GM10248 (cell line): ENCODE measurements at regions not wholly inside any gene's neighbourhood (a gene's known extent, or its start where the extent isn't known, plus 50 kb on each side); places are given as distances from the start of the nearest gene placed in this dataset.
"Not testable (repeated sequence)": the region's sequence is repeated elsewhere in the genome, so short reads cannot be mapped to it uniquely, and the experiment has no call there.

Experiments used
- CTCF ChIA-PET: fragments of 300-600 bp; sonication (Branson Sonifier 250); formaldehyde crosslinking; extraction: SDS; loops from one replicate; lab custom pipeline; 2021; ENCODE audit warnings: antibody characterized with exemption; lab: Yijun Ruan, JAX
- POLR2A ChIA-PET: fragments of 350-650 bp; sonication (Branson Sonifier 250); formaldehyde crosslinking; extraction: SDS; loops from one replicate; lab custom pipeline; 2020; ENCODE audit warnings: antibody characterized with exemption; lab: Yijun Ruan, JAX
- DNase-seq: peaks from one replicate; pipeline ENCODE4 v3.0.0; 2012; ENCODE audit errors: extremely low spot score
- CTCF ChIP-seq: IDR thresholded peaks from 2 replicates; pipeline ENCODE4 v1.5.1; 2012; ENCODE audit warnings: mild to moderate bottlenecking, low read depth; ENCODE audit errors: extremely low read depth, missing control alignments, control extremely low read depth

- ChIA-PET CTCF (no interaction called here), POLR2A (no interaction called here)
Observed at GRCh38 chr18:2237706-2238105, 333.6 kb downstream of the METTL4 start.

GRCh38 chr18:2240311-2240705 lies 331.0 kb downstream of the METTL4 start:
- no peak for TF ChIP-seq CTCF
- ChIA-PET CTCF (interaction anchor here (1.5 to 1.6 kb wide), 2 partner anchors 16 to 17 kb away, joined by 3 to 4 read pairs; no protein-coding TSS in a partner anchor), POLR2A (no interaction called here)
- no peak for DNase-seq

More at GRCh38 chr18:2237706-2238105, 333.6 kb downstream of the METTL4 start:
- no peak for TF ChIP-seq CTCF
- no peak for DNase-seq

- no peak for DNase-seq
- POLR2A ChIA-PET = no interaction called here
- no peak for TF ChIP-seq CTCF
- CTCF ChIA-PET = no interaction called here
Observed at GRCh38 chr18:2244641-2245040, 326.7 kb downstream of the METTL4 start.

GRCh38 chr18:2247101-2247500 lies 324.2 kb downstream of the METTL4 start:
- CTCF ChIA-PET, POLR2A ChIA-PET, DNase-seq: not testable (repeated sequence)

- ChIA-PET CTCF (no interaction called here), POLR2A (no interaction called here)
- TF ChIP-seq CTCF = no peak
Observed at GRCh38 chr18:2254977-2255376, 316.3 kb downstream of the METTL4 start.

GRCh38 chr18:2256577-2256976 lies 314.7 kb downstream of the METTL4 start:
- ChIA-PET CTCF (no interaction called here), POLR2A (no interaction called here)
- no peak for TF ChIP-seq CTCF
- no peak for DNase-seq

More at GRCh38 chr18:2254977-2255376, 316.3 kb downstream of the METTL4 start:
- DNase-seq = no peak

- ChIA-PET CTCF (interaction anchor here (0.9 to 1.3 kb wide), 3 partner anchors 8 to 22 kb away, joined by 3 to 4 read pairs (median 3); no protein-coding TSS in a partner anchor), POLR2A (no interaction called here)
- DNase-seq = no peak
- no peak for TF ChIP-seq CTCF
Observed at GRCh38 chr18:2258954-2259353, 312.4 kb downstream of the METTL4 start.
